GM13976 (cell line): ENCODE measurements at regions not wholly inside any gene's neighbourhood (a gene's known extent, or its start where the extent isn't known, plus 50 kb on each side); places are given as distances from the start of the nearest gene placed in this dataset.

Experiments
- DNase-seq: peaks from one replicate; pipeline ENCODE4 v3.0.0; 2012; ENCODE audit warnings: low spot score
- in situ Hi-C: fragments of 300-500 bp; cut with MboI; formaldehyde crosslinking; loops from one replicate; pipeline ENCODE4 v1.12.0; 2022; ENCODE audit warnings: low sequenced_read_pairs, mixed read lengths, inconsistent platforms; ENCODE audit not compliant: unreplicated experiment
- TF ChIP-seq, protein P1 (sequence below): IDR thresholded peaks from 2 replicates; pipeline ENCODE4 v1.5.1; 2012; ENCODE audit warnings: borderline replicate concordance, mild to moderate bottlenecking; ENCODE audit not compliant: insufficient read depth; ENCODE audit errors: extremely low read depth, missing control alignments, control extremely low read depth

DNA sequence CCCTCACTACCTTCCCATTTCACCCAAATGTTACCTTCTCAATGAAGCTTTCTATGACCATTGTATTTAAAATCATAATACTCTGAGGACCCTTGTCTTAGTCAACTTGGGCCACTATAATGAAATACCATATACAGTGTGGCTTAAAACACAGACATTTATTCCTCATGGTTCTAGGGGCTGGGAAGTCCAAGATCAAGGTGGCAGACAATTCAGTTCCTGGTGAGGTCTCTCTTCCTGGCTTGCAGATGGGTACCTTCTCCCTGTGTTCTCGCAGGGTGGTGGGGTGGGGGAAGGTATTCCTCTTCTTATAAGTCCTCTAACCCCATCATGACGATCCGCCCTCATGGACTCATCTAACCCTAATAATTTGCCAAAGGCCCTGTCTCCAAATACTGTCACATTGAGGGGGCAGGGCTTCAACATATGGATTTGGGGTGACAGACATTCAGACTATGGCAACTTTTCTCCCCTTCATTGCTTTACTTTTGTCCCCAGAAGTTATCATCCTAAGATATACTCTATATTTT, 163.7 kb upstream of the PWP1 start:
- in situ Hi-C loops = no loop called here
- DNase-seq = no peak
- TF ChIP-seq, protein P1, sequence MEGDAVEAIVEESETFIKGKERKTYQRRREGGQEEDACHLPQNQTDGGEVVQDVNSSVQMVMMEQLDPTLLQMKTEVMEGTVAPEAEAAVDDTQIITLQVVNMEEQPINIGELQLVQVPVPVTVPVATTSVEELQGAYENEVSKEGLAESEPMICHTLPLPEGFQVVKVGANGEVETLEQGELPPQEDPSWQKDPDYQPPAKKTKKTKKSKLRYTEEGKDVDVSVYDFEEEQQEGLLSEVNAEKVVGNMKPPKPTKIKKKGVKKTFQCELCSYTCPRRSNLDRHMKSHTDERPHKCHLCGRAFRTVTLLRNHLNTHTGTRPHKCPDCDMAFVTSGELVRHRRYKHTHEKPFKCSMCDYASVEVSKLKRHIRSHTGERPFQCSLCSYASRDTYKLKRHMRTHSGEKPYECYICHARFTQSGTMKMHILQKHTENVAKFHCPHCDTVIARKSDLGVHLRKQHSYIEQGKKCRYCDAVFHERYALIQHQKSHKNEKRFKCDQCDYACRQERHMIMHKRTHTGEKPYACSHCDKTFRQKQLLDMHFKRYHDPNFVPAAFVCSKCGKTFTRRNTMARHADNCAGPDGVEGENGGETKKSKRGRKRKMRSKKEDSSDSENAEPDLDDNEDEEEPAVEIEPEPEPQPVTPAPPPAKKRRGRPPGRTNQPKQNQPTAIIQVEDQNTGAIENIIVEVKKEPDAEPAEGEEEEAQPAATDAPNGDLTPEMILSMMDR = no peak

DNA sequence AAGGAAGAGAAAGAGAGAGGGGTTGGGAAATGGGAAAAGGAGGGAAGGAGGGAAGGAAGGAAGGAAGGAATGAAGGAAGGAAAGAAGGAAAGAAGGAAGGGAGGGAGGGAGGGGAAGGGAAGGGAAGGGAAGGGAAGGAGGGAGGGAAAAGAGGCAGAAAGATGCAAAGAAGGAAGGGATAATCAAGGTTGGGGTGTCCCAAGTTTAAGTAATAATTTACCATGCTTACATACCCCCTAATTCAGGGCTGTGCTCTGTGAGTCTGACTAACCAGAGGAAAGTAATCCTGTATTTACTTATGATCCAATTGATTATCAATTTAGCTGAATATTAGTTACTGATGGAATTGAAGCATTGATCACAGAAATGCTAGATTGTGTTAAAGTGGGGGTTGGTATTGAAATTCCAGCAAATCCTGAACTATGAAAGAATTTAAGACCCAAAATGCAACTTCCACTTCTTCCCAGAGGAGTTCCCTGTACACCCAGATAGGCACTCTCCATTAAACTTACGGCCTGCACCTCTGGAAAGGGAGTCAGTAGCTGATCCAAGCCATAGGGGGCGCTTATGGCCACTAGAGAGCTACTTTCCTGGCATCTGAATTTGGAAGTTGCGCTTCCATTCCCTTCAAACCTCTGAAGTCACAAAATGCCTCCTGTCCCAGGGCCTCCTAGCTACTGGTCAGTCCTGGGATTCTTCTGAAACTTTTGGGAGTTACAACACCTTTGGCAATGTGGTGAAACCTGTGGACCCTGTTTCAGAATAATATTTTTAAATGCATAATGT, 162.7 kb upstream of the PWP1 start:
- DNase-seq = no peak
- TF ChIP-seq, protein P1 = peak; percentile 2

DNA sequence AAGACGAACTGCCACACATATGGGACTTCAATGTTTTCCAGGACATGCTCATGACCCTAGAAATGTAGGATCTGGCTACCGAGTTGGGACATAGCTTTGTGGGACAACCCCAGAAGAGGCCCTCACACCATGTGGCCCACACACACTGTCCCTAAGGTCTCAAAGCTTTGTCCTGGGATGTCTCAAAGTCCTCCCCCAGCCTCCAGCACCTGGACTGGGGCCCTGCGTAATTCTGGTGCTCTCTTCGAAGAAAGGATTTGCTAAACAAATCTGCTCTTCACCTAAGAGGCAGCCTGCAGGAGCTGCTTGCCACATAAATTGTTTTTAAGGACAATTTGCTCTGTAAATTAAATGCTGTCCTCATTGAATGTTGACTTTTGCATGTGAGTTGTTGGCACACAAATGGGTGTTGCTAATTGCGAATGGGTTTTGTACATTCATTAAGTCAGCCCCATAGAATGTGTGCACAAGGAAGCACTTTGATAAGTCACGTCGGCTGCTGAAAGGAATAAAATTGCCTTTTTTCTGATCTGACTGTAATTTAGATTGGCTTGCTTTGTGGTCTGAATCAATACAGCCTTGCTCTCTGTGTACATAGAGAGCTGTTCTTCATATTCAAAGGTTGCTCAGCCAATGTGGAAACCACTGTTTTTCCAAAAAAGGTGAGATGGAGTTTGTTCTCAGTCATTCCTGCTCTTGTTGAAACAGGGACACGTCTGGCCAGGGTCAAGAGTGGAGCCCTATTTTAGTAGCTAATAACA, 161.6 kb upstream of the PWP1 start:
- TF ChIP-seq, protein P1 = no peak
- in situ Hi-C loops = no loop called here
- DNase-seq = no peak

More for the DNA sequence above, 162.7 kb upstream of the PWP1 start:
- in situ Hi-C loops = no loop called here

DNA sequence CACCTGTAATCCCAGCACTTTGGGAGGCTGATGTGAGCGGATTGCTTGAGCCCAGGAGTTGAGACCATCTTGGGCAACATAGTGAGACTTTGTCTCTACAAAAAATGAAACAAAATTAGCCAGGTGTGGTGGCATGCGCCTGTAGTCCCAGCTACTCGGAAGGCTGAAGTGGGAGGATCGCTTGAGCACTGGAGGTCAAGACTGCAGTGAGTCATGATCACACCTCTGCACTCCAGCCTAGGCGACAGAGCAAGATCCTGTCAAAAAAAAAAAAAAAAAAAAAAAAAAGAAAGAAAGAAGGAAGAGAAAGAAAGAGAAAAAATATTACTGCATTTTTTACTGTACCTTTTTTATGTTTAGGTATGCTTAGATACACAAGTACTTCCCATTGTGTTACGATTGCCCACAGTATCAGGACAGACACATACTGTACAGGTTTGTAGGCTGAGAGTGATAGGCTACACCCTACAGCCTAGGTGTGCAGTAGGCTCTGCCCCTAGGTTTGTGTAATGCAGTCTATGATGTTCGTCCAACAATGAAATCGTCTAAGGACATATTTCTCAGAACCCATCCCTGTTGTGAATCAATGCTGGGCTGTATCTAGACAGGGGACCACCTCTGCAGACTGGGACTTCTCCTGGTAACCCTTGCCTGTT, 160.4 kb upstream of the PWP1 start:
- TF ChIP-seq, protein P1 = no peak
- DNase-seq = no peak
- in situ Hi-C loops = no loop called here

DNA sequence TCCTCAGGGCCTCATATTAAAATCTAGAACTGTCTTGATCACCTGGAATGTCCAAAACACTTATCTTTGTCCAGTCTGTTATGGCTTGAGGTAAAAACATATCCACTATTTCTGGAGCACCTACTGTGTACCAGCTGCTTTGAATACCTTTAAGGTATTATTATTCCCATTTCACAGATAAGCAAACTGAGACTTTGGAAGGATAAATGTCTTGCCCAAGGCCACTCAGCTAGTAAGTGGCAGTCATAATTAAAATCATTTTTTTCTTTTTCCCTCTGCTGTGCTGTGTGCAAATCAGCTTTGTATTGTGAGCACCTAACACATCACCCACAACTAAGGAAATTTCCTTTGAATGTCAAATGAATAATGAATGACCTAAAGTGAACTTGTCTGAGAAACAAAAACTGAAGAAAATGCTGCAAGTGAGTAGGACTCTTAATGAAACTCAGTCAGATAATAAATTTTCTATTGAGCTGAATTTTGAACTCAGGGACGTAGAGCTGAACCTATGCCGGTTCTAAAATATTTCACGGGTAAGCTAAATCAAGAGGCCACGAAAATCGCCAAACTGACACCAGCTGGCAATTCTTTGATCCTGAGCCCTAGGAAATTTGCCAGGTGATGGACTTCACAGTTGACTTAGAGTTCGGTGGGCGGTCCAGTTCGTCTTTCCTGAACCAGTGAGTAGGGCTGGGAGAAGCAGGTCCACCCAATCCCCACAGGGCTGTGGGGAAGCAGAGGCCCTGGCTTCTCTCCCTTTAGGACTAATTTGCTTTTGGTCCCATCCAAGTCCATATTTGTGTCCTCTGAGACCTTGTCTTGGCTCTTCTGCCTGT, 159.7 kb upstream of the PWP1 start:
- in situ Hi-C loops = no loop called here
- TF ChIP-seq, protein P1 = no peak
- DNase-seq = no peak
